Esophagus squamous epithelium (tissue), 5 donors: ENCODE measurements at regions not wholly inside any gene's neighbourhood (a gene's known extent, or its start where the extent isn't known, plus 50 kb on each side); places are given as distances from the start of the nearest gene placed in this dataset.
"Not testable (repeated sequence)": the region's sequence is repeated elsewhere in the genome, so short reads cannot be mapped to it uniquely, and the experiment has no call there.

ENCODE experiments used
- DNase-seq: peaks from one replicate; lab custom pipeline; 2025; lab: John Stamatoyannopoulos, UW
- H3K27ac ChIP-seq, 4 donors: fragments of 200-600 bp; sonication (generic); one replicate each; pipeline ENCODE4 v1.5.1; 2016 to 2019; ENCODE audit warnings: mild to moderate bottlenecking in 1 of 4
- H3K27me3 ChIP-seq, 4 donors: fragments of 200-600 bp; sonication (generic); 1 replicate in 3 of 4; 2 replicates in 1 of 4; pipeline versions ENCODE4 v1.5.1 to v1.6.0; 2017 to 2021; ENCODE audit warnings: antibody characterized with exemption in 1 of 4
- H3K36me3 ChIP-seq, 3 donors: fragments of 200-600 bp; sonication (generic); one replicate each; pipeline ENCODE4 v1.5.1; 2016 to 2019
- H3K4me1 ChIP-seq, 3 donors: fragments of 200-600 bp; sonication (generic); one replicate each; pipeline ENCODE4 v1.5.1; 2017 to 2019
- H3K4me3 ChIP-seq, 4 donors: fragments of 200-600 bp; sonication (generic); 1 replicate in 3 of 4; 2 replicates in 1 of 4; pipeline ENCODE4 v1.5.1; 2016 to 2019; ENCODE audit warnings: mild to moderate bottlenecking in 2 of 4, moderate library complexity in 1 of 4
- H3K9me3 ChIP-seq, 3 donors: fragments of 200-600 bp; sonication (generic); one replicate each; pipeline ENCODE4 v1.5.1; 2016 to 2019
- POLR2A ChIP-seq, 4 donors: fragments of 450-650 bp; IDR thresholded peaks; one replicate each; pipeline ENCODE4 v1.6.1; 2017; ENCODE audit warnings: antibody characterized with exemption in 4 of 4, mild to moderate bottlenecking in 4 of 4, moderate library complexity in 3 of 4
- WGBS, 2 donors: methylation state at CpG; one replicate each; pipeline ENCODE4 v1.1.5; 2018; 5-methylcytosine and 5-hydroxymethylcytosine counted together
- intact Hi-C: fragments of 100-400 bp; cut with DNase I; formaldehyde crosslinking; loops from one replicate; pipeline ENCODE4 v1.15.0; 2022
- TF ChIP-seq, protein P1 (sequence below), 6 experiments: fragments of 450-650 bp in 4 of 6; fragments of 200-600 bp in 2 of 6; sonication (generic) in 2 of 6; IDR thresholded peaks; one replicate each; pipeline ENCODE4 v1.5.1; 2016 to 2019; ENCODE audit warnings: antibody characterized with exemption in 6 of 6, mild to moderate bottlenecking in 4 of 6, moderate library complexity in 4 of 6
- donor health status: DM: yes; HTN: yes; CAD: no.

GRCh38 chr2:129518937-129519336 is 460.5 kb upstream of the RAB6C start:
- no peak overlapping the region for H3K27ac ChIP-seq
- H3K36me3 ChIP-seq: no peaks in the 10 kb centered on the region
- no peaks in the 10 kb centered on the region for H3K27me3 ChIP-seq
- intact Hi-C loops: no loop called here
- DNase-seq: no peak
- TF ChIP-seq, protein P1, sequence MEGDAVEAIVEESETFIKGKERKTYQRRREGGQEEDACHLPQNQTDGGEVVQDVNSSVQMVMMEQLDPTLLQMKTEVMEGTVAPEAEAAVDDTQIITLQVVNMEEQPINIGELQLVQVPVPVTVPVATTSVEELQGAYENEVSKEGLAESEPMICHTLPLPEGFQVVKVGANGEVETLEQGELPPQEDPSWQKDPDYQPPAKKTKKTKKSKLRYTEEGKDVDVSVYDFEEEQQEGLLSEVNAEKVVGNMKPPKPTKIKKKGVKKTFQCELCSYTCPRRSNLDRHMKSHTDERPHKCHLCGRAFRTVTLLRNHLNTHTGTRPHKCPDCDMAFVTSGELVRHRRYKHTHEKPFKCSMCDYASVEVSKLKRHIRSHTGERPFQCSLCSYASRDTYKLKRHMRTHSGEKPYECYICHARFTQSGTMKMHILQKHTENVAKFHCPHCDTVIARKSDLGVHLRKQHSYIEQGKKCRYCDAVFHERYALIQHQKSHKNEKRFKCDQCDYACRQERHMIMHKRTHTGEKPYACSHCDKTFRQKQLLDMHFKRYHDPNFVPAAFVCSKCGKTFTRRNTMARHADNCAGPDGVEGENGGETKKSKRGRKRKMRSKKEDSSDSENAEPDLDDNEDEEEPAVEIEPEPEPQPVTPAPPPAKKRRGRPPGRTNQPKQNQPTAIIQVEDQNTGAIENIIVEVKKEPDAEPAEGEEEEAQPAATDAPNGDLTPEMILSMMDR (IDR thresholded peaks at IDR 0.05): no peak
- TF ChIP-seq POLR2A (IDR thresholded peaks at IDR 0.05): no peak
- 46 to 61% methylated on average over 4 of the region's 4 CpGs for WGBS, 2 donors
- peaks cover 0 to 9% (median 2%) of the 10 kb centered on the region in 3 donors for H3K9me3 ChIP-seq
- H3K4me3 ChIP-seq: no peak overlapping the region
- H3K4me1 ChIP-seq: no peaks in the 10 kb centered on the region

GRCh38 chr2:129532158-129532557 is 447.3 kb upstream of the RAB6C start:
- H3K36me3 ChIP-seq, H3K27me3 ChIP-seq, DNase-seq, H3K4me1 ChIP-seq, H3K27ac ChIP-seq, H3K4me3 ChIP-seq, intact Hi-C loops: not testable (repeated sequence)
- WGBS, 2 donors: no CpG with 5 or more reads among the region's 9 CpGs
- peaks cover 0 to 16% (median 0%) of the 10 kb centered on the region in 3 donors for H3K9me3 ChIP-seq

DNA sequence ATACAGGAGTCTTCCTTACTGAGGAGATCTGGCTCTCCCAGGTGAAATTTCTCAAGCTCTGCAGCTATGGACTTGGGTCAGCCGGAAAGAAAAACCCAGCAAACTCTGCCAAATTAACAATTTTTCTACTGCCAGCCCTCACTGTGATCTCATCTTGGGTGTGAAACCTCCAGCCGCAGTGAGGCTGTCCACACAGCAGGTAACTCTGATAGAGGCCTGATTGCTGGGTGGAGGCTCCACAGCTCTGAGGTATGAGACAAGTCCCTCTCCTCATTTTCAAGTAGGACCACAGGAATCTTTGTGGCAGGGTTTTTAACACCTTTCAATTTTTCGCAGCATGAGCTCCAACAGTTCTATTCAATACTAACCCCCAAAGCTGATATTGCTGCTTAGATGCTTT is 430.6 kb upstream of the RAB6C start:
- no peaks in the 10 kb centered on the region for H3K27me3 ChIP-seq
- H3K4me3 ChIP-seq: no peak overlapping the region
- TF ChIP-seq, protein P1 (IDR thresholded peaks at IDR 0.05): no peak
- TF ChIP-seq POLR2A (IDR thresholded peaks at IDR 0.05): no peak
- WGBS, 2 donors: 52 to 75% methylated on average over 1 to 2 of the region's 3 CpGs
- H3K9me3 ChIP-seq: no peaks in the 10 kb centered on the region
- intact Hi-C loops: no loop called here
- no peaks in the 10 kb centered on the region for H3K36me3 ChIP-seq
- no peaks in the 10 kb centered on the region for H3K4me1 ChIP-seq
- DNase-seq: no peak
- H3K27ac ChIP-seq: no peak overlapping the region

DNA sequence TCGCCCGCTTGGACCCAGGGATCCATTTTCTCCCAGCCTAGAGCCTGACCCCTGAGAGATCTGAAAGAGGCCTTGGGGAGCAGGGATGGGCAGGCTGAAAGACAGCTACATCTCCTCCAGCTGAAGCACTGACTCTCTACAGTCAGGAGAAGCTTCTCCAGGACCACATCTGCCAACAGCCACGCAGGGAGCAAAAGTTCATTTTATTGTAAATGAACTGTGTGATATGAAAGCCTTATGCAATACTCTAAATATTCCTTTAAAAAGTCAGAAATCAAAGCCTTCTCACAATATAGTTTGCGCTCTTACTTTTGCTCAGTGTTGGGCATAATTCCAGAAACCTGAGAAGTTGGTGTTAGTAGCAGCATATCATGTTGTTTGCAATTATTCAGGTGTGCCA is 428.9 kb upstream of the RAB6C start:
- H3K27me3 ChIP-seq: no peaks in the 10 kb centered on the region
- no peaks in the 10 kb centered on the region for H3K4me1 ChIP-seq
- no peak overlapping the region for H3K27ac ChIP-seq
- H3K4me3 ChIP-seq: no peak overlapping the region
- no peak for DNase-seq
- no peaks in the 10 kb centered on the region for H3K36me3 ChIP-seq
- H3K9me3 ChIP-seq: no peaks in the 10 kb centered on the region
- TF ChIP-seq, protein P1 (IDR thresholded peaks at IDR 0.05): no peak
- no peak for TF ChIP-seq POLR2A (IDR thresholded peaks at IDR 0.05)
- 75 to 90% methylated on average over 4 of the region's 4 CpGs for WGBS, 2 donors
- intact Hi-C loops: no loop called here

GRCh38 chr2:129554373-129554772 is 425.1 kb upstream of the RAB6C start:
- Histone ChIP-seq H3K4me1 (peaks cover 0 to 13% (median 0%) of the 10 kb centered on the region in 3 donors), H3K36me3 (no peaks in the 10 kb centered on the region), H3K9me3 (no peaks in the 10 kb centered on the region), H3K27ac (no peak overlapping the region), H3K27me3 (no peaks in the 10 kb centered on the region), H3K4me3 (no peak overlapping the region)
- DNase-seq: no peak
- TF ChIP-seq, protein P1 (IDR thresholded peaks at IDR 0.05): no peak
- intact Hi-C loops: no loop called here
- WGBS, 2 donors: 24 to 49% methylated on average over 3 of the region's 3 CpGs

- Histone ChIP-seq H3K4me1 (peaks cover 0 to 13% (median 0%) of the 10 kb centered on the region in 3 donors), H3K27me3 (no peaks in the 10 kb centered on the region), H3K9me3 (no peaks in the 10 kb centered on the region), H3K27ac (no peak overlapping the region), H3K4me3 (no peak overlapping the region), H3K36me3 (no peaks in the 10 kb centered on the region)
- TF ChIP-seq POLR2A (IDR thresholded peaks at IDR 0.05): no peak
- TF ChIP-seq, protein P1 (IDR thresholded peaks at IDR 0.05): no peak
- intact Hi-C loops: no loop called here
- WGBS, 2 donors: 69 to 71% methylated on average over 7 of the region's 8 CpGs
- DNase-seq: no peak
Measured at GRCh38 chr2:129559101-129559500, 420.4 kb upstream of the RAB6C start.
